GM12892 (cell line): ENCODE measurements at regions not wholly inside any gene's neighbourhood (a gene's known extent, or its start where the extent isn't known, plus 50 kb on each side); places are given as distances from the start of the nearest gene placed in this dataset.

Experiments used
- POLR2A ChIP-seq: IDR thresholded peaks from 2 replicates; pipeline ENCODE4 v1.6.1; 2011; ENCODE audit warnings: low read depth, low read length, control low read depth
- POLR2AphosphoS5 ChIP-seq: IDR thresholded peaks from 2 replicates; pipeline ENCODE4 v1.6.1; 2011; ENCODE audit warnings: low read depth, low read length, control low read depth
- TAF1 ChIP-seq: IDR thresholded peaks from 2 replicates; pipeline ENCODE4 v1.6.1; 2011; ENCODE audit warnings: low read depth, mild to moderate bottlenecking, control low read depth, low read length, borderline replicate concordance

DNA sequence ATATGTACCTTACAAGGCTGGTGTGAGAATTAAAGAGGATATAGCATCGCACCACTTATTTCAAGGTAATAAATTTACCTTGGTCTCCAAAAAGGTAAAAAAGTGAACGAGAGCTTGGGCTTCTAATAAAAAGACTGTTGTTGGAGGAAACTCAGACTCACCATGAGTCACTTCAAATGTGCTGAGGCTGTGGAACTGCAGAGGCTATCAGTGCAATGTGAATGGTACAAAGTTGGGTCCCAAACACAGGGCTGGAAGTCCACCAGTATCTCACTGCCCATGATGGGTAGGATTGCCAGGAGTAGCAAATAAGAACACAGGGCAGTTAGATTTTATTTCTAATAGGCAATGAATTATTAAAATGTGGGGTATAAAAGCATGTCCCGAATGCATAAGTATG is 200.6 kb downstream of the MAFB start:
- no peak for TF ChIP-seq POLR2A
- no peak for TF ChIP-seq POLR2AphosphoS5
- no peak for TF ChIP-seq TAF1
